NCI-H2196 (cell line): ENCODE measurements at regions not wholly inside any gene's neighbourhood (a gene's known extent, or its start where the extent isn't known, plus 50 kb on each side); places are given as distances from the start of the nearest gene placed in this dataset.

Experiments
- DNase-seq: peaks from one replicate; lab custom pipeline; 2025; ENCODE audit not compliant: unreplicated experiment; lab: John Stamatoyannopoulos, UW

DNA sequence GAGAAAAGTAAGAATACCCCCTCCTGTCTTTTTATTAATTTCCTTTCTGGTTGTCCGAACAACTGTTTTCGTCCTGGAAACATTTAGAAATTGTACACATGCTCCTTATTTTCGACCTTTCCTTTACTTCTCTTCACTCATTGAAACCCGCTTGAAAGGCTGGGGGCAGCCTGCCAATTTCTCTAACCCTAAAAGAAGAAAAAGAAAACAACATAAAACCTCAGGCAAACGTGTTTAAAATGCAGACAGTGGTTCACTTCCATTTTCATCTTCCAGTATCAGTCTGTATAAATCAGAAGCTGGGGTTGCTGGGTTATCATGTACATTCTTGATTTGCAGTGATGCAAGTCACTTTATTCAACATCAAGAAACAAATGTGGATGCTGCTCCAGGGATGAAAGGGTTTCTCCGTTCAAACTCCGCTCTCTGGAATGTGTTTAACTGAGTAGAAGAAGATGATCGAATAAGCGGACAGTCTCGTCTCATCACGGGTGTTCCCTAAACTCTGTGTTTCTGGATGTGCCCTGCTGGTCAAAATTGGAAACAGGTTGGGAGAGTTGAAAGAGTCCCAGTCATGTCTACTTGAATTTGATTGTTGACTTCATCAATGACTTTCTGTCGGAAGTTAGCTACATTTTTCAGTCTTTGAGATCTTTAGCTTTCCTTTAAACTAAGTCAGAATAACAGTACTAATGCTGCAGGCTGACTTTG lies 1042.2 kb downstream of the BCL11B start:
- no peak for DNase-seq

DNA sequence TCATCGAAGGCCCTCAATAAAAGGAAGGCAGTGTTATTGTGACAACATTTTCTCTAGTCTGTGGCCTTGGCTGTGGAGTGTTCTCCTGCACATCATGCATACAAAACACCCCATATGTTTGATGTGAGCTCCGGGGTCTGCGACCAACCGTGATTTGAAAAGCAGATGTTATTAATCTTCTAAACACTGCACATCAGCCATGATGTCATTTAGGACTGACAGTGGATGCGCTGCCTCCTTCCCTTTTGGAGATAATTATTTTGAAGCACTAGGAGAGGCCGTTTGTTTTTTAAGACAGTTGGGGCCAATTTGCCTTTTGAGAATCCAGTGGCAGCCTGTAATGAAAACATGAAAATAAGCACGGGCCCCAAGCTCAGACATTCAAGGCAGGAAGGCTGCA lies 1041.6 kb downstream of the BCL11B start:
- no peak for DNase-seq

DNA sequence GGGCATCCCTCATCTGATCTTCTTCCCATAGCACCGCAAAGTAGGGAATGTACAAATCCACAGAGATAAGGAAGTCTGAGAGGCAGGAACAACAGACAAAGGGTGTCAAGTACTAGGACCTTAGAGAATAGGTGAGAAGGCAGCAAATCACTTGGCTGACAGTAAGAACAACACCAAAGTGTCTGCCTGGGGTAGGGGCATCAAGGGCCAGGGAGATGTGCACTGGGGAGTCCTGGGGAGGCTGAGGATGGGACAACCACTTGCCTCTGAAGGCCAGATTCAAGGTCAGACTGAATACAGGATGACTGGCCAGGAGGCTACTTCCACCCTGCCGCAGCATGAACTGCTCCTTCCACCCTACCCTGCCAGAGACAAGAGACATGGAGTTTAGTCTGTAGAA lies 1040.8 kb downstream of the BCL11B start:
- no peak for DNase-seq

DNA sequence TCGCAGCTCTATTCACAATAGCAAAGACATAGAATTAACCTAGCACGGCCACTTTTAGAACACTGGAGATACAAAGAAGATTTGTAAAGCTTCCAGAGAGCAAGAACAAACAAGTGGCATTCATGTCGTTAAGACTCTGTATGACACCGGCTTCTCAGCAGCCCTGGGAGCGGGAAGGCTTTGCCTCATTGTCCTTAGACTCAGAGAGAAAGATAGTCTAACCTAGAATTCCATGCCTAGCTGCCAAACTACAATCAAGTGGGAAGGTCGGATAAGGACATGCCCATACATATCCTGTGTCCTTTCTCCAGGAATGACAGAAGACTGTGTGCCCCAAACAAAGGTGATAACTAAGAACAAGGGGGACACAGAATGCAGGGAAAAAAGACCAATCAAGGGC lies 1038.3 kb downstream of the BCL11B start:
- no peak for DNase-seq

DNA sequence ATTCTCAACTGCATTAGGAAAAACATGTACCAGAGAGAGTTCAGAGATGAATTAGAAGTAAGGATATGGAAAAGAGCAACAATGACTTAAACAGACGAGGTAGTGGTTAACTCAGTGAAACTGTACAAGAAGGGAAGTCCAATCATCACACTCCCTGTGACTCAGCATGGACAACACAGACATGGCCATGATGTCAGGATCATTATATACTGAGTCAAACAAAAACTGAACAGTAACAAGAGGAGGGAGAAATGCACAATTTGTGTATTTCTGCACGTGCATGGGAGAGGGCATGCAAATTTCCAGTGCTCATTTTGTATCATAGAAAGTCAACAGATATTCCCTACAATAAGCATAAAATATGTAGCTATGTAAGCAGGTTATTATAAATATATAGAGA lies 1037.8 kb downstream of the BCL11B start:
- no peak for DNase-seq

DNA sequence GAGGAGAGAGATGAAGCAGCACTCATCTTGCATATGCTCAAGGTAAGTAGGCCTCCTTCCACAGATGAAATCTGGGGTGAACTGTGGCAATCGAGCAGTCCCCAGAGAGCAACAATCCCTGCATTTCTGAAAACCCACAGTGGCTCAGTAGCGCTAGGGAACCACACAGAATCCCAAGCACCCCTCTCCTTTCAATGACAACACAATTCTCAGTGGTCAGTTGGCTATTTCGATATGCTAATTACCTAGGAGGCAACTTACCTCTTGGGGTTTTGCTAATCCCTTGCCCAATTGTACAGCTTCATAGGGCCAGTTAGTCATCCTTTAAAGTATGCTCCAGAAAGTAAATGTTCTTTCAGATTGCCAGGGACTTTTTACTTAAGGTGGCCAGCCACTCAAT lies 1035.7 kb downstream of the BCL11B start:
- DNase-seq: no peak

DNA sequence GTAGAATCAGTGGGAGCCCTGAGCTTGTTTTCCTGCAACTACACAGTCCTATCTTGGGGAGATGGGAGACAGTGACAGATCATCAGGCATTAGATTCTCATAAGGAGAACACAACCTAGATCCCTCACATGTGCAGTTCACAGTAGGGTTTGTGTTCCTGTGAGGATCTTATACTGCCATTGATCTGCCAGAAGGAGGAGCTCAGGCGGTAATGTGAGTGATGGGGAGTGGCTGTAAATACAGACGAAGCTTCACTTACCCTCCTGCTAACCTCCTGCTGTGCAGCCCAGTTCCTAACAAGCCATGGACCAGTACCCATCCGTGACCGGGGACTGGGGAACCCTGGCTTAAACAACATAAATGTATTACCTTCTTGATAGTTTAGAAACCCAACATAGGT lies 1034.1 kb downstream of the BCL11B start:
- DNase-seq: no peak

DNA sequence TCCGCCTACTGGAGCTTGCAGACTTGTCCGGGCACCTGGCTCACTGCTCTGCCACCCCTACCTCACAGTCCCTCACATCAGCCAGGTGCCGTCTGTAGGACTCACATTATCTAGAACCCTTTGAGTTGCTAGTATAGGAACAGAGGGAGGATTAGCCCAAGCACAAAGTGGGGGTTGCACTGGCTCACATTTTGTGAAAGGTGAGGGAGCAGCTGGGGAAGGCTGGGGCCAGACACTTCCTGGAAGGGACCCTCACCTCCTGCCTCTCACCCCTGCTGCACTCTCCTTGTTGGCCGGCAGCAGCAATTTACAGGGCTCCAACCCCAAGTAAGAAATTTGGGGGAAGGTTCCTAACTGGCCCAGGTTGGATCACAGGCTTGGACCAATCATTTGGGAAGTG lies 1031.6 kb downstream of the BCL11B start:
- no peak for DNase-seq

DNA sequence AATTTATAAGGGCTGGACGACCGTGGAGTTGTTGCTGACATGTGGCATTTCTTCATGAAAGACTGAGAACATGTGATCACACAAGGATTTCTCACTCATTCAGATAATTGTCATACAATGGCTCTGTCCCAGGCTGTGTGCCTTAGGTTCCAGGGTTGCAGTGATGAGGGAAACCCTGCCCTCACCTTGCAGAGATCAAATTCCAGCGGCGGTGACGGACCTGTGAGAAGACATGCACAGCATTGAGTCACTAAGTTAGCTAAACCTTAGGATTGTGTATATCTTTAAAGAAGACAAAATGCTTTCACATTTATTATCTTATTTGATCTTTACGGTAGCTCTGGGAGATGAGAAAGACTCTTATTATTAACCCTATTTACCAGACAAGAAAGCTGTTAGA lies 1029.1 kb downstream of the BCL11B start:
- no peak for DNase-seq

DNA sequence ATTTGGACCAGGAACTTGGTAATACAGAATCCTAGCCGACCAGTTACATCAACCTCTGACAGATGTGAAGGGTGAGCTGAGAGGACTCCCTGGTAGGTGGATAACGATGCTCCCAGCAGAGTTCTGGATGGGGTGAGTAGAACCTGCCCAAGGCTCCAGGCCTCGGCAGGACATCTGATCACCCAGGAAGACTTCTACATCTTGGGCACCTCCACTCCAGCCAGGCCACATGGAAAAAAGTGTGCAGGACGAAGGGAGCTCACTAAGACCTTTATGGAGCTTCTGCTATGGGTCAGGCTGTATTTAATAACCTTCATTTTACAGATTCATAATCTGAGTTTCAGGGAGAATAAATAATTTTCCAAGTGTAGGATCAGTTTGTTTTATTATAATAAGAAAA lies 1028.7 kb downstream of the BCL11B start:
- no peak for DNase-seq

DNA sequence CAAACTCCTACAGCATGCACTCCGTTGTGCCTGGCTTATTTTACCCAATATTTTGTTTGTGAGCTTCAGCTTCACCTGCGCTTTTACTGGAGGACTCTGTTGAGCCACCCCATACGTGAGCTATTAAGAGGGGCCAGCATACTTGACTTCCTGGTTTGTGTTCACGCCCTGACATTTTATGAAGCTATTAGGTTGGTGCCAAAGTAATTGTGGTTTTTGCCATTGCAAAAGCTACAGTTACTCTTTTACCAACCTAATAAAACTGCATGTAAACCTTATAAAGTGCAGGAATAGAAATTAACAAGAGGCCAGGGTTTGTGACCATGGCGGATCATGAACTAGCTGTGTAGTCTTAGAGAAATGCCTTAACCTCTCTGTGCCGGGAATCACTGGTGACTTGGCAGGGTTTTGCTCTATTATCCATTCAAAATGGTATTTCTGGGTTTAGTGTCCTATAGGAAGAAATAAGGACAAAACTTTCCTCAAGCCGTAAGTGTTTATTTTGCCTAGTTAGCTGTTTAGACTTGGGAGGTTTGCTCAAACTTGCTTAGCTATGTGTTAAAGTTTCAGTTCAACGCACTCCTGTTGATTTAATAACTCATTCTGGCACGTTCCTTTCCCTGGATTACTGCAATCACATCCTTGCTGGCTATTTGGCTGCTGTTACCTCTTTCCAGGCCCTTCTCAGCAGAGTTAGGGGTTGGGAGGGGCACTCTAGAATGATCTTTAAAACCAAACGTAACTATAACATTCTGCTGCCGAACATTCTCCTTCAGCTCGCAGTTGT lies 1027.6 kb downstream of the BCL11B start:
- no peak for DNase-seq

DNA sequence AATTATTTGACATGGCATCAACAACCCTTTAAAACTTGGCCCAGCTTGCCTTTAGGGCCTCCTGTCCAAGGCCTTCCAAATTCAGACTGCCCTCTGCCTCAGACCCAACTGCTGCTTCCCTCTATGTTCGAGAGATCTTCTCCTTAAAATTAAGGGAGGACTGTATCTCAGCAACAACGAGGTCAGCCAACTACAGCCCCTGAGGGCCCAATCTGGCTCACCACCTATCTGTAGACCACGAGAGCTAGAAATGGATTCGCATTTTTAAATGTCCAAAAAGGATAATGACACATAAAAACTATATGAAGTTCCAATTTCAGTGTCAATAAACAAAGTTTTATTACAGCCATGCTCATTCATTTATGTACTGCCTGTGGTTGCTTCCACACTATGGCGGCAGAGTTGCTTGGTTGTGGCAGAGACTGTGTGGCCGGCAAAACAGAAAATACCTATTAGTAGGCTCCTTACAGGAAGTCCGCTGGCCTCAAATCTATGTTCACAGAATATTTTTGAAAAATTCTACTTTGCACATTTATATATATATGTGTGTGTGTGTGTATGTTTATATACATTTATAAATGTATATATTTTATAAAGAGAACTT lies 1026.9 kb downstream of the BCL11B start:
- no peak for DNase-seq

DNA sequence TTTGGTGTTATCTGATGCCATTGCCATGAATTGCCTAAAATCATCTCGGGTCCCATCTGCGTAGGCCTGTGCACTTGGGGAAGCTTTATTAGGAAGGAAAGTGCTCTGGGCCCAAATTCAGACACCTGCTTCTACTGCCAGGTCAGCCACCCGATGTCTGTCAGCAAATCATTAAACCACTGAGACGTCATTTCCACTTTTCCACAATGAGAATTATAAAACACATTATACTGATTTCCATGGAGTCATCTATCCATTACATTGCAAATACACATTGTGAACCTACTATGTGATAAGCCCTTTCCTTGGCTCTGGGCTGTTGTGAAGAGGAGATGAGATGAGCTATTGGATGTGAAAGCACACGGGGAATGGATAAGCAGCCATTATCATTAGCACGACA lies 1022.9 kb downstream of the BCL11B start:
- DNase-seq: no peak

DNA sequence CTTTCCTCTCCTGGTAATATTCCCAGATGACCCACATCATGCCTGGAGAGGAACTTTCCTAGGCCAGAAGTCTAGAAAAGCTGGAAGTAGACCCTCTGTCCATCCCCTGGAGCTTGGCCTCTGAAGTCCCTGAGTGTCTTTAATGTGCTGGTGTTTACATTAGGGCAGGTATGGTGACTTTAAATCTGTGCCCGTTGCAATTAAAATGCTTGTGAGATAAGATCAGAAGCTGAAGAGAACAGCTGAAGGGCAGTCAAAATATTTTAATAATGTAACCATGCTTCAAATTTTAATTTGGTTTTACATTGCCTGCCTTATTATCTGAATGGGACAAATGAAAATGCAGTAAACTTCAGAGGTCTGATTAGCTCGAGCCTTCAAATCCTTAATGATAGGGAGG lies 1022.5 kb downstream of the BCL11B start:
- DNase-seq: no peak

DNA sequence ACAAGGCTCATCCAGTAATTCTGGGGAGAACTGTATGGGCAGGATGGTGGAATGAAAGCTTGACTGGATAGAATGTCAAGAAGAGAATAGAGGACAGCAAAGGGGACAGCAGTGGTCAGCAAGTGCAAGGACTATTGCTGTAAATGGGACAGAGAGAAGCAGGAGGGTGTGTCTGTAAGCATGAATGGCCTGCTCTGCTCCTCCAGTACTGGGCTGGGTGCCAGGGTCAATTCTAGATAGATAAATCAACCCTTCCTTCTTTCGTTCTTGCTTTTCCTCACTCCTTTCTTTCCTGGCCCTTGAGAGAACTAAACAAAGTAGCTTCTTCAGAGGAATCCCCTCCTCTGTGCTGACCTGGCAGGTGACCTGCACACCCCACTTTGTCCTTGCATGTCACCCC lies 1019.2 kb downstream of the BCL11B start:
- no peak for DNase-seq

DNA sequence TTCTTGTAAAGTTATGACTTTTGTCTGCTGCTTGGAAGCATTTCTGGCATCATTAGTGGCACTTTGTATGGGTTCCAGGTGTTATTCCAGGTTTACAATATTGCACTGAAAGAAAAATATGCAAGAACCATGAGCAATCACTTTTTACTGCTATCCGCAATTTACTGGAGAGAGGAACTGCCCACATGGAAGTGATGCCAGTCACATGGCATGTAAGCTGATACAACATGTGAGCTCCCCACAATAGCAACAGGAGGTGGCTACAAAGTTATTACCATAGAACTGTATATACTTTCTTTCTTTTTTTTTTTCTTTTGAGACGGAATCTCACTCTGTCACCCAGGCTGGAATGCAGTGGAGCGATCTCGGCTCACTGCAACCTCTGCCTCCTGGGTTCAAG lies 1012.1 kb downstream of the BCL11B start:
- no peak for DNase-seq

DNA sequence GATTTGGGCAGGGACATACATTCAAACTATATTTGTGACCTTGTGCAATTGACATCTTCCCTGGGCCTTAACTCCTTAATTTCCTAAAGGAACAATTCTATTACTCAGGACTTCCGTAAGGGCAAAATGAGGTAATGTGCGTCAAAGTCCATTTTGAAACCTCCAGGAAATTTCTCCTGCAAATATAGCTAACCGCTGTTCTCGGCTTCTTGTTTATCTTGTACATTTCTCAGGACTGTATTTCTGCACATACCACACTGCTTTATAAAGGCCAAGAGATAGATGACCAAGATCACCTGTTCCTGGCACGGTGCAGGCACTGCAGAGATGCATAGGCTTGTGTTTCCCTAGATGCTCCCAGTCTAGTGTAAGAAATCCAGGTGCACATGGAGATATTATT lies 1009.4 kb downstream of the BCL11B start:
- DNase-seq: no peak

DNA sequence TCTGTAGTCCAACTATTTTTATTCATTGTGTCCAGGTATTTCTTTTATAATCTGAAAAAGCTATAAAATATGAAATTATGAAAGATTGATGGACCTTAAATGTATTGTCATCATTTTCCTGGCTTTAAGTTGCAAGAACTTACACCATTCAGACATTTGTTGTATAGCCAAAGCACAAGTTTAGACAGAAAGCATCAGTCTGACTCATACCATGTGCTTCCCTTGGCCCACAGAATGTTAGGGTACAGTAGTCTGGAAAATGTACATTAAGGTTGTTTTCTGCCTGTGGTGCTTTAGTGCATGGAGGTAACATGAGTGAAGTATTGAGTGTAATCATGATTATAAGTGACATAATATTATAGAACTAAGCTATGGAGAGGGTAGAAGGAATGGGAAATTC lies 1002.5 kb downstream of the BCL11B start:
- DNase-seq: no peak

DNA sequence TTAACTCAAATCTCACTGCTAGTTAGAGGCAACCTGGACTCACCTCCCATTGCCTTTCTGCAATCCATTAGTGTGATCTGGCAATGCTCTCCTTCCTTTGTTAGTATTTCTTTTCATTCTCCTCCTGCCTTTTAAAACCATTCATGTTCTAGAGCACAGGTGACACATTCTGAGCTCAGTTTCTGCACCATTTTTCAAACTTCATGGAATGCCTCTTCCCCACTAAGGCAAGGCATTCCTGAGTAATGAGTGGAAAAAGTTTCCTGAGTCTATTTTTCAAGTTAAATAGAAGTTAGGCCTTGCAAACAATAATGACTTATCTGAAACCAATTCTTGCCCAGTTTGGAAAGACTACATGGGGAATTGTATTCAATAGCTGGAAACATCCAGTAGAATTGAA lies 1001.8 kb downstream of the BCL11B start:
- DNase-seq: no peak

DNA sequence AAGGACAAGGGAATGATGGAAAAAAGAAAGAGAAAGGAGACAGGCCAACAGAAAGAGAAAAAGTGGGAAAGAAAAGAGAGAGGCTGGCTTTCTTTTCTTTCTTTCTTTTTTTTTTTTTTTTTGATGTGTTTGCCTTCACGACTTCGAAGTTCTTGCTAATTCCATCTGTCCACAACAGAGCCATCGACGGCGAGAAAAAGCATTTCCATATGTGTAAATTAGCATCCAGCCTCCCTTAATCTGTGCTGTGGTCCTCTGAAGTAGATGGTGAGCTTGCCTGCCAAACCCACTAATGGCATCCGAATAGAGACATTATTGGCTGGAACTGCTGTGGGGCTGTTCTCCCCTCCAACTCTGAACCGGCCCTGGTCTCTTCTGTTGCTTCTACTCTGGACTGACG lies 997.4 kb downstream of the BCL11B start:
- DNase-seq: no peak

DNA sequence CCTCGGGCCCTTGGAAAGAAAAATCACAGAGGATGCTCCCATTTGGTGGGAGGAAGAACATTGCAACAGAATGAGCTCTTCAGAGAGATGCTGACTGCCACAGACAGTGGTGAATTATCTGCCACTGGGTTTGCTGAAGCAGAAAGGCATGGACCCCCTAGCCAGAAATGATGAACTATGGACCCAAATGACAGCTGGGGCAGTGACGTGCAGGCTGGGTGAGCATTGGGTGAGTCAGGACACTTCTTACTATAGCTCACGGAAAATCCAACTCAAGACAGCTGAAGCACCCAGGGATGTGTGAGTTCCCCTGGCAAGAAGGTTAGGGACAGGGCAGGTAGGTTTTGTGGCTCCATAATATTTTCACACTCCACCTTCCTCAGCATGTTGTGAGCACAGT lies 993.2 kb downstream of the BCL11B start:
- no peak for DNase-seq

DNA sequence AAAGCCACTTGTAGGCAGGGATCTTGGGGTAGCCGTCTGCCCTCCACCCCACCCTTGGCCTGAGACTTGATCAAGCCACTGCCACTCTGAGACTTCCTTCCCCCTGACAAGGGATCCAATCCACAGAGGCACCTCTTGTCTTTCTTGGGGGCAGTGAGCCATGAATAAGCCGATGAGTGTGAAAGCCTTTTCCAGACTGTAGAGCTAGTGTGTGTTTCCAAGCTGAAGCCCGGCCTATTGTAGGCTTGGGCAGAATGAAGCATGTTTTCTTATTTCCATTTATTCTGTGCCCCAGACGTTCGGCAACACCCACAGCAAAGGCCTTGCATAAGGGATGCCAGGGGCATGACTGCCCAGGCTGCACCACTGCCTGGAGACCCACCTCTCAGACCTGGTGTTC lies 991.6 kb downstream of the BCL11B start:
- no peak for DNase-seq
